BLaER1 treated with 17β-estradiol and CSF1 and Interleukin-3, amounts not matched to agents 10 nM and 100 nM (cell line): ENCODE measurements at regions not wholly inside any gene's neighbourhood (a gene's known extent, or its start where the extent isn't known, plus 50 kb on each side); places are given as distances from the start of the nearest gene placed in this dataset.

Experiments
- H3K27ac ChIP-seq, 11 experiments: shearing (Covaris generic); formaldehyde crosslinking; 2 replicates each; pipeline ENCODE4 v1.8.1; 2022
- H3K27me3 ChIP-seq, 11 experiments: shearing (Covaris generic); formaldehyde crosslinking; 2 replicates each; pipeline ENCODE4 v1.8.1; 2022
- H3K36me3 ChIP-seq, 11 experiments: shearing (Covaris generic); formaldehyde crosslinking; 2 replicates each; pipeline ENCODE4 v1.8.1; 2022
- H3K4me1 ChIP-seq, 10 experiments: shearing (Covaris generic); formaldehyde crosslinking; 2 replicates each; pipeline ENCODE4 v1.8.1; 2022
- H3K4me2 ChIP-seq, 11 experiments: shearing (Covaris generic); formaldehyde crosslinking; 2 replicates each; pipeline ENCODE4 v1.8.1; 2022
- H3K4me3 ChIP-seq, 10 experiments: shearing (Covaris generic); formaldehyde crosslinking; 2 replicates each; pipeline ENCODE4 v1.8.1; 2022
- H3K9ac ChIP-seq, 11 experiments: shearing (Covaris generic); formaldehyde crosslinking; 2 replicates each; pipeline ENCODE4 v1.8.1; 2022
- H3K9me3 ChIP-seq, 11 experiments: shearing (Covaris generic); formaldehyde crosslinking; replicated peaks in 1 of 11; 2 replicates each; pipeline ENCODE4 v1.8.1; 2022
- H4K20me1 ChIP-seq, 11 experiments: shearing (Covaris generic); formaldehyde crosslinking; 2 replicates each; pipeline ENCODE4 v1.8.1; 2022
- Cebpa-rat ChIP-seq, 11 experiments: shearing (Covaris generic); IDR thresholded peaks; 2 replicates each; pipeline ENCODE4 v1.8.1; 2022

GRCh38 chr11:134863294-134863693 is 451.3 kb upstream of the B3GAT1 start:
- Histone ChIP-seq H3K36me3 (no peaks in the 10 kb centered on the region), H4K20me1 (no peaks in the 10 kb centered on the region; a peak in 2 of 22 replicates), H3K27ac (no peak overlapping the region), H3K4me3 (no peak overlapping the region), H3K9ac (no peak overlapping the region), H3K27me3 (no peaks in the 10 kb centered on the region), H3K4me2 (no peak overlapping the region), H3K9me3 (no peaks in the 10 kb centered on the region), H3K4me1 (peaks cover 0 to 37% (median 9%) of the 10 kb centered on the region in 10 experiments; a peak in 10 of 20 replicates)
- no peak for TF ChIP-seq Cebpa-rat (IDR thresholded peaks at IDR 0.05)

- Histone ChIP-seq H3K4me1 (peaks cover 0 to 38% (median 9%) of the 10 kb centered on the region in 10 experiments; a peak in 10 of 20 replicates), H3K9me3 (no peaks in the 10 kb centered on the region), H4K20me1 (no peaks in the 10 kb centered on the region; a peak in 2 of 22 replicates), H3K4me2 (peak overlapping the region in 4 of 11 experiments; percentile 26 to 34 (median 32); a peak in 5 of 22 replicates), H3K4me3 (no peak overlapping the region), H3K36me3 (no peaks in the 10 kb centered on the region), H3K27me3 (no peaks in the 10 kb centered on the region), H3K9ac (no peak overlapping the region), H3K27ac (no peak overlapping the region)
- TF ChIP-seq Cebpa-rat (IDR thresholded peaks at IDR 0.05) = no peak
Observed at GRCh38 chr11:134862587-134863195, 450.6 kb upstream of the B3GAT1 start.

GRCh38 chr11:134862105-134862502 is 450.1 kb upstream of the B3GAT1 start:
- Histone ChIP-seq H3K4me3 (no peak overlapping the region), H3K9me3 (no peaks in the 10 kb centered on the region), H3K27ac (no peak overlapping the region), H3K4me1 (peaks cover 0 to 38% (median 9%) of the 10 kb centered on the region in 10 experiments; a peak in 10 of 20 replicates), H3K4me2 (peak overlapping the region in 6 of 11 experiments; percentile 24 to 34 (median 29); a peak in 8 of 22 replicates), H4K20me1 (no peaks in the 10 kb centered on the region; a peak in 2 of 22 replicates), H3K27me3 (no peaks in the 10 kb centered on the region), H3K9ac (no peak overlapping the region), H3K36me3 (no peaks in the 10 kb centered on the region)
- no peak for TF ChIP-seq Cebpa-rat (IDR thresholded peaks at IDR 0.05)

- Histone ChIP-seq H3K27me3 (no peaks in the 10 kb centered on the region), H3K9me3 (no peaks in the 10 kb centered on the region), H3K4me3 (no peak overlapping the region), H3K27ac (no peak overlapping the region), H3K9ac (no peak overlapping the region), H3K4me2 (peak overlapping the region in 6 of 11 experiments; percentile 24 to 36 (median 30); a peak in 8 of 22 replicates), H3K4me1 (peaks cover 0 to 38% (median 9%) of the 10 kb centered on the region in 10 experiments; a peak in 10 of 20 replicates), H4K20me1 (no peaks in the 10 kb centered on the region; a peak in 2 of 22 replicates), H3K36me3 (no peaks in the 10 kb centered on the region)
- no peak for TF ChIP-seq Cebpa-rat (IDR thresholded peaks at IDR 0.05)
Observed at GRCh38 chr11:134861490-134862104, 449.6 kb upstream of the B3GAT1 start.

GRCh38 chr11:134858783-134859480 is 446.9 kb upstream of the B3GAT1 start:
- Histone ChIP-seq H3K9ac (no peak overlapping the region), H3K27me3 (no peaks in the 10 kb centered on the region), H3K27ac (no peak overlapping the region), H3K4me2 (peak overlapping the region in 4 of 11 experiments; percentile 10 to 30 (median 16); a peak in 1 of 22 replicates), H3K9me3 (no peaks in the 10 kb centered on the region), H3K4me1 (peaks cover 0 to 38% (median 9%) of the 10 kb centered on the region in 10 experiments; a peak in 10 of 20 replicates), H3K36me3 (no peaks in the 10 kb centered on the region), H4K20me1 (no peaks in the 10 kb centered on the region; a peak in 1 of 22 replicates), H3K4me3 (no peak overlapping the region)
- no peak for TF ChIP-seq Cebpa-rat (IDR thresholded peaks at IDR 0.05)

GRCh38 chr11:134857035-134857434 is 445.0 kb upstream of the B3GAT1 start:
- no peak overlapping the region for H3K4me2 ChIP-seq
- H4K20me1 ChIP-seq = no peaks in the 10 kb centered on the region; a peak in 1 of 22 replicates
- no peak overlapping the region for H3K27ac ChIP-seq
- peaks cover 0 to 31% (median 6%) of the 10 kb centered on the region in 10 experiments; a peak in 10 of 20 replicates for H3K4me1 ChIP-seq
- H3K9ac ChIP-seq = no peak overlapping the region
- no peaks in the 10 kb centered on the region for H3K27me3 ChIP-seq
- TF ChIP-seq Cebpa-rat (IDR thresholded peaks at IDR 0.05) = no peak
- no peaks in the 10 kb centered on the region for H3K9me3 ChIP-seq
- H3K36me3 ChIP-seq = no peaks in the 10 kb centered on the region
- H3K4me3 ChIP-seq = no peak overlapping the region

GRCh38 chr11:134856056-134856971 is 444.3 kb upstream of the B3GAT1 start:
- no peak overlapping the region for H3K4me3 ChIP-seq
- H3K27ac ChIP-seq = no peak overlapping the region
- no peaks in the 10 kb centered on the region for H3K27me3 ChIP-seq
- H3K9ac ChIP-seq = no peak overlapping the region
- no peaks in the 10 kb centered on the region; a peak in 1 of 22 replicates for H4K20me1 ChIP-seq
- TF ChIP-seq Cebpa-rat (IDR thresholded peaks at IDR 0.05) = no peak
- H3K4me1 ChIP-seq = peaks cover 0 to 26% (median 4%) of the 10 kb centered on the region in 10 experiments; a peak in 10 of 20 replicates
- no peak overlapping the region for H3K4me2 ChIP-seq
- H3K36me3 ChIP-seq = no peaks in the 10 kb centered on the region
- no peaks in the 10 kb centered on the region for H3K9me3 ChIP-seq
